ENCODE measurements at regions not wholly inside any gene's neighbourhood (a gene's known extent, or its start where the extent isn't known, plus 50 kb on each side); places are given as distances from the start of the nearest gene placed in this dataset.

- no peak overlapping the region for H3K4me2 ChIP-seq (ENCODE audit: low read length)
- no peak for TF ChIP-seq EZH2 (IDR thresholded peaks at IDR 0.05; ENCODE audit: borderline replicate concordance, low read length)
- TF ChIP-seq CTCF (IDR thresholded peaks at IDR 0.05; ENCODE audit: low read length): no peak
Observed at GRCh38 chr4:132085105-132085504, 1064.0 kb upstream of the PCDH10 start.

DNA sequence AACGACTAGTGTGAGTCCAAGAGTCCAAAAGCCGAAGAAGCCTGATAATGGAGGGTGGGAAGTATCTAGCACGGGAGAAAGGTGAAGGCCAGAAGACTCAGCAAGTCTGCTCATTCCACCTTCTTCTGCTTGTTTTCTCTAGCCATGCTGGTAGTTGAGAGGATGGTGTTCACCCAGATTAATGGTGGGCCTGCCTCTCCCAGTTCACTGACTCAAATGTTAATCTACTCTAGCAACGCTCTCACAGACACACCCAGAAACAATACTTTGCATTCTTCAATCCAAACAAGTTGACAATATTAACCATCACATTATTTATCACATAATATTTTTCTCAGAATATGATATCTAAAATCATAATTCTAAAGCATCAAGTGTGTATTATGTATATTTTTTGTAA lies 1055.1 kb upstream of the PCDH10 start:
- no peak overlapping the region for H3K9ac ChIP-seq (ENCODE audit: low read length)
- no peaks in the 10 kb centered on the region for H3K4me1 ChIP-seq (ENCODE audit: insufficient read depth, low read length, severe bottlenecking)
- H2AFZ ChIP-seq (ENCODE audit: low read length): peak overlapping the region; percentile 12; the same call in 1 of the 2 replicates
- H3K79me2 ChIP-seq (ENCODE audit: insufficient read depth, low read length): no peaks in the 10 kb centered on the region
- TF ChIP-seq CTCF (IDR thresholded peaks at IDR 0.05; ENCODE audit: low read length): no peak
- TF ChIP-seq EZH2 (IDR thresholded peaks at IDR 0.05; ENCODE audit: borderline replicate concordance, low read length): no peak
- H3K36me3 ChIP-seq (ENCODE audit: insufficient read depth, low read length): no peaks in the 10 kb centered on the region
- H3K4me2 ChIP-seq (ENCODE audit: low read length): no peak overlapping the region
- H3F3A ChIP-seq (ENCODE audit: insufficient read depth, low read length): no peaks in the 10 kb centered on the region
- no peaks in the 10 kb centered on the region for H3K9me2 ChIP-seq (ENCODE audit: low read depth, low read length)
- H3K4me3 ChIP-seq (ENCODE audit: low read depth, low read length, poor library complexity, severe bottlenecking): no peak overlapping the region
- peaks cover 4% of the 10 kb centered on the region; the same call in 1 of the 2 replicates for H3K9me3 ChIP-seq (ENCODE audit: low read length)
- H3K27ac ChIP-seq (ENCODE audit: low read depth, low read length, poor library complexity, severe bottlenecking): no peak overlapping the region
- no peaks in the 10 kb centered on the region for H4K20me1 ChIP-seq (ENCODE audit: insufficient read depth, low read length)
- H3K27me3 ChIP-seq (ENCODE audit: insufficient read depth, low read length): no peaks in the 10 kb centered on the region

More at GRCh38 chr4:132085105-132085504, 1064.0 kb upstream of the PCDH10 start:
- Histone ChIP-seq H3K36me3 (ENCODE audit: insufficient read depth, low read length) (no peaks in the 10 kb centered on the region), H3K27ac (ENCODE audit: low read depth, low read length, poor library complexity, severe bottlenecking) (no peak overlapping the region), H3K4me3 (ENCODE audit: low read depth, low read length, poor library complexity, severe bottlenecking) (no peak overlapping the region), H3K9me3 (ENCODE audit: low read length) (no peaks in the 10 kb centered on the region; the same call in 1 of the 2 replicates), H3F3A (ENCODE audit: insufficient read depth, low read length) (no peaks in the 10 kb centered on the region), H3K4me1 (ENCODE audit: insufficient read depth, low read length, severe bottlenecking) (peaks cover 13% of the 10 kb centered on the region), H3K79me2 (ENCODE audit: insufficient read depth, low read length) (no peaks in the 10 kb centered on the region), H3K9me2 (ENCODE audit: low read depth, low read length) (no peaks in the 10 kb centered on the region), H4K20me1 (ENCODE audit: insufficient read depth, low read length) (no peaks in the 10 kb centered on the region), H2AFZ (ENCODE audit: low read length) (no peak overlapping the region), H3K27me3 (ENCODE audit: insufficient read depth, low read length) (no peaks in the 10 kb centered on the region), H3K9ac (ENCODE audit: low read length) (no peak overlapping the region)

GRCh38 chr4:132097041-132097440 lies 1052.1 kb upstream of the PCDH10 start:
- TF ChIP-seq CTCF (IDR thresholded peaks at IDR 0.05; ENCODE audit: low read length) (no peak), EZH2 (IDR thresholded peaks at IDR 0.05; ENCODE audit: borderline replicate concordance, low read length) (no peak)
- Histone ChIP-seq H3K4me2 (ENCODE audit: low read length) (no peak overlapping the region), H3K79me2 (ENCODE audit: insufficient read depth, low read length) (no peaks in the 10 kb centered on the region), H3K4me3 (ENCODE audit: low read depth, low read length, poor library complexity, severe bottlenecking) (no peak overlapping the region), H3K9me2 (ENCODE audit: low read depth, low read length) (no peaks in the 10 kb centered on the region), H4K20me1 (ENCODE audit: insufficient read depth, low read length) (no peaks in the 10 kb centered on the region), H3K36me3 (ENCODE audit: insufficient read depth, low read length) (no peaks in the 10 kb centered on the region), H3K27ac (ENCODE audit: low read depth, low read length, poor library complexity, severe bottlenecking) (no peak overlapping the region), H2AFZ (ENCODE audit: low read length) (0 out of 2 replicates have a peak overlapping the region, but pooled peaks have one; percentile 58), H3K9me3 (ENCODE audit: low read length) (0 out of 2 replicates have a peak, but pooled peaks cover 4% of the 10 kb centered on the region), H3K27me3 (ENCODE audit: insufficient read depth, low read length) (no peaks in the 10 kb centered on the region), H3K4me1 (ENCODE audit: insufficient read depth, low read length, severe bottlenecking) (no peaks in the 10 kb centered on the region), H3F3A (ENCODE audit: insufficient read depth, low read length) (no peaks in the 10 kb centered on the region), H3K9ac (ENCODE audit: low read length) (no peak overlapping the region)
